ENCODE measurements at regions not wholly inside any gene's neighbourhood (a gene's known extent, or its start where the extent isn't known, plus 50 kb on each side); places are given as distances from the start of the nearest gene placed in this dataset.

DNA sequence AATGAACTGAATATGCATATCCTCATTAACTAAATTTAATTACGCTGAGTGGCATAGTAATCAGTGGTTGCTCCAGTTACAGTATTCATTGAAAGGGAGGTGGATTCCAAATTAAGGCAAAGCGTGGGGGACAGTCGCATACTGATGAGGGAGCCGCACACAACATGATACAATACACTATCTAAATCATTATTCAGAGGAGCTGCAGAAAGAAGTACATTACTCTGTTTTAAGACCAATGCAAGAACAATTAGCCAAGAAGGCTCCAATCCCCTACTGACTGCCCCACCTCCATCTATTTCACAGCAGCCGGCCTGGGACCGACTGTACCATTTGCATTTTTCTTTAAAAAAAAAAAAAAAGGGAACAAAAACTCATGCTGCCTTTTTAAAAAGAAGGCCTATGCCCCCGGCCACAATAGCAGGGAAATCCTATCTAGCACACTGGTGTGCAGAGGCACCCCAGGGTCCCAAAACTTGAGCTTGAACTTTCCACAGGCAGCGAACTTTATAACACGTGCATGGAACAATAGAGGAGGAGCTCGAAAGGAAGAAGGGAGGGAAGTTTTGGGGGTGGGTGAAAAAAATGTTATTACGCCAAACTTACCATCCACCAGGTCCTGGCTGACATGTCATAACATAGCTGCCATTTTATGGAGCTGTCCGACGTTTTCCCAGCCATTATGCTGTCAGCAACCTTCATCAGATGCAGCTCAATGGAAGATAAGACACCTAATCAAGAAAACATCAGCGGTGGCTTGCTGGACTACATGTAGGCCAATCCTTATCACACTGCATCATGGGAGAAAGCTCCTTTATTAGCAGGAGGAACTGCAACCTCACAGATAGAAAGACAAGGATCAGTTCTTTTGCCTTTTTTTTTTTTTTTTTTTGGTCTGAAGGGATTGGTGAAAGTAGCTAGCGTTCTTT is 161.6 kb downstream of the ZDHHC21 start:
- no peak overlapping the region for H3K27ac ChIP-seq
- H3K4me3 ChIP-seq = no peak overlapping the region
- 89 to 91% methylated on average over 15 of the region's 15 CpGs for WGBS, 2 donors
- DNase-seq (no peak), ATAC-seq (ENCODE audit: low FRiP score in 2 of 2) (no peak)
- H3K36me3 ChIP-seq = no peaks in the 10 kb centered on the region
- no peak for TF ChIP-seq POLR2AphosphoS5 (IDR thresholded peaks at IDR 0.05)
- TF ChIP-seq EP300 (IDR thresholded peaks at IDR 0.05) = no peak
- no peak for TF ChIP-seq POLR2A (IDR thresholded peaks at IDR 0.05)
- TF ChIP-seq, protein P1, sequence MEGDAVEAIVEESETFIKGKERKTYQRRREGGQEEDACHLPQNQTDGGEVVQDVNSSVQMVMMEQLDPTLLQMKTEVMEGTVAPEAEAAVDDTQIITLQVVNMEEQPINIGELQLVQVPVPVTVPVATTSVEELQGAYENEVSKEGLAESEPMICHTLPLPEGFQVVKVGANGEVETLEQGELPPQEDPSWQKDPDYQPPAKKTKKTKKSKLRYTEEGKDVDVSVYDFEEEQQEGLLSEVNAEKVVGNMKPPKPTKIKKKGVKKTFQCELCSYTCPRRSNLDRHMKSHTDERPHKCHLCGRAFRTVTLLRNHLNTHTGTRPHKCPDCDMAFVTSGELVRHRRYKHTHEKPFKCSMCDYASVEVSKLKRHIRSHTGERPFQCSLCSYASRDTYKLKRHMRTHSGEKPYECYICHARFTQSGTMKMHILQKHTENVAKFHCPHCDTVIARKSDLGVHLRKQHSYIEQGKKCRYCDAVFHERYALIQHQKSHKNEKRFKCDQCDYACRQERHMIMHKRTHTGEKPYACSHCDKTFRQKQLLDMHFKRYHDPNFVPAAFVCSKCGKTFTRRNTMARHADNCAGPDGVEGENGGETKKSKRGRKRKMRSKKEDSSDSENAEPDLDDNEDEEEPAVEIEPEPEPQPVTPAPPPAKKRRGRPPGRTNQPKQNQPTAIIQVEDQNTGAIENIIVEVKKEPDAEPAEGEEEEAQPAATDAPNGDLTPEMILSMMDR (IDR thresholded peaks at IDR 0.05) = no peak
- no peaks in the 10 kb centered on the region for H3K27me3 ChIP-seq
- H3K9me3 ChIP-seq = no peaks in the 10 kb centered on the region
- H3K4me1 ChIP-seq = no peaks in the 10 kb centered on the region

DNA sequence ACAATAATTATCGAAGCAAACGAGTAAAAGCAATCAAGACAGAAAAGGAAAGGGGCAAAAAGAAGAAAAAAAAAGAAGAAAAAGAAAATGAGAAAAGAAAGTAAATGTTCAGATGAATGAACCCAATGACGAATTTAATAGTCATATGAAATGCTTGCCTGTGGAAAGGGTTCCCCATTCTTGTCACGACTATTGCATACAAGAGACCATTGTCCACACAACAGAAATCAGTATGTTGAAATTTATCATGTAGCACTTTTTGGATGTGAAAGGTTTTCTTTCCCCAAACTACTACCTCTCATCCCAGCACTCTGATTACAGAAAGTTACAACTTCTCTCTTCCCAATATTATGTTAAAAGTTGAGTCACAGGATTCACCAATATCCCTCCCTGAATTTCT is 162.4 kb downstream of the ZDHHC21 start:
- Histone ChIP-seq H3K4me1 (no peaks in the 10 kb centered on the region), H3K4me3 (no peak overlapping the region), H3K9me3 (no peaks in the 10 kb centered on the region), H3K36me3 (no peaks in the 10 kb centered on the region), H3K27ac (no peak overlapping the region), H3K27me3 (no peaks in the 10 kb centered on the region)
- ATAC-seq (ENCODE audit: low FRiP score in 2 of 2) = no peak
- no peak for TF ChIP-seq POLR2A (IDR thresholded peaks at IDR 0.05)
- no peak for TF ChIP-seq POLR2AphosphoS5 (IDR thresholded peaks at IDR 0.05)
- TF ChIP-seq EP300 (IDR thresholded peaks at IDR 0.05) = no peak
- TF ChIP-seq, protein P1 (IDR thresholded peaks at IDR 0.05) = no peak
- DNase-seq = no peak
- WGBS, 2 donors = 83 to 88% methylated on average over 4 of the region's 4 CpGs

DNA sequence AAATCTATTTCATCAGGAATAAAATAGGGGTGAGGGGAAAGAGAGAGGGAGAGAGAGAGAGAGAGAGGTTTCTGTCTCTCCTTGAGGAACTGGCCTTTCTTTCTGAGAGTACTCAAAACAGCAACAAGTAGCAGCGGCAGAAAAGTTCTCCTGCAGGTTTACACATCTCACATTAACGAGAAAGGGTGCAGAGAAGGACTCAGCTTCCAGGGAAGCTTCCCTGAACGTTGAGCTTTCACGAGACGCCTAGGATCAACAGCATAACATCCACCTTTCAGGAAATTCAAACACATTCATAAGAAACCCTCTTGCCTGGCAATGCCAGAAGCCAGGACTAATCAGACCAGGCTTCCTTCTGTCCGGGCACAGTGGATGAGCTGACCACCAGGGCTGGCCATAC is 162.9 kb downstream of the ZDHHC21 start:
- H3K36me3 ChIP-seq = no peaks in the 10 kb centered on the region
- no peak for ATAC-seq (ENCODE audit: low FRiP score in 2 of 2)
- H3K27ac ChIP-seq = no peak overlapping the region
- no peaks in the 10 kb centered on the region for H3K9me3 ChIP-seq
- TF ChIP-seq POLR2A (IDR thresholded peaks at IDR 0.05) (no peak), EP300 (IDR thresholded peaks at IDR 0.05) (no peak), POLR2AphosphoS5 (IDR thresholded peaks at IDR 0.05) (no peak)
- TF ChIP-seq, protein P1 (IDR thresholded peaks at IDR 0.05) = no peak
- WGBS, 2 donors = 58 to 63% methylated on average over 6 of the region's 6 CpGs
- no peak for DNase-seq
- no peaks in the 10 kb centered on the region for H3K4me1 ChIP-seq
- no peak overlapping the region for H3K4me3 ChIP-seq
- H3K27me3 ChIP-seq = no peaks in the 10 kb centered on the region

DNA sequence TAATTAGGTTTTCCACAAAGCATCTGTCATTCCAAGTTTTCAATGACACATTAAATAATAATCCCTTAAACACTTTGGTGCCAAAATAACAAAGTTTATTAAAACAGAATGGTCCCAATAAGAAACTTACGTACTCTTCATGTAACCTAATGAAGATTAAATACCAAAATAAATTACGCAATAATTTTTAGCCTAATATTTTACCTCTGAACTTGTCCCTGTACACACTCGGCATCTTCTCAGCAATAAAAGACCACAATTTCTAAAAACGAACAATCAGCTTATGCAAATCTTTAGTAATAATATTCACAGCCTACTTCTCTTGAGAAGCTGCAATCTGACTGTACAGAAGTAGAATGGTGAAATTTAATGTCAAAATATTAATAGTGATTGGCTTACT is 163.6 kb downstream of the ZDHHC21 start:
- no peaks in the 10 kb centered on the region for H3K9me3 ChIP-seq
- H3K27ac ChIP-seq = no peak overlapping the region
- 84% methylated on average over 4 of the region's 4 CpGs for WGBS, 2 donors
- no peak for DNase-seq
- no peaks in the 10 kb centered on the region for H3K36me3 ChIP-seq
- H3K4me3 ChIP-seq = no peak overlapping the region
- ATAC-seq (ENCODE audit: low FRiP score in 2 of 2) = no peak
- H3K4me1 ChIP-seq = no peaks in the 10 kb centered on the region
- TF ChIP-seq POLR2AphosphoS5 (IDR thresholded peaks at IDR 0.05) (no peak), EP300 (IDR thresholded peaks at IDR 0.05) (no peak), POLR2A (IDR thresholded peaks at IDR 0.05) (no peak)
- no peaks in the 10 kb centered on the region for H3K27me3 ChIP-seq

DNA sequence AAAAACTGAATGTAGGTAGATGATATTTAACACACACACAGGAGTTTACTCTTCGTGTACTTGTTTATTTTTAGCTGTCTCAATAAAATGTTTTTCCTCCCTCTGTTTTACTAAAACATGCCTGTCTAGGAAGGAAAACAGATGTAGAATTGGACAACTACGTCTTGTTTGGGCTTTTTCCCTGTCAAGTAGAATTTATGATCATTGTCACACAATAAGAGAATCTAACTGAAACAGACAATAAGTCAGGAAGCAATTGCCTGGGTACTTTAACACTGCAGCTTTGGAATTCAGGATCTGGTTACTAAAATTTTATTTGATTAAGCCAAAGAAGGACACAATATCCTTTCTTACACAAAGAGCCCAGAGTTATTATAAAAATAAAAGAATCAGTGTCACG is 164.2 kb downstream of the ZDHHC21 start:
- Histone ChIP-seq H3K4me3 (no peak overlapping the region), H3K36me3 (no peaks in the 10 kb centered on the region), H3K27me3 (no peaks in the 10 kb centered on the region), H3K27ac (no peak overlapping the region), H3K4me1 (no peaks in the 10 kb centered on the region), H3K9me3 (no peaks in the 10 kb centered on the region)
- TF ChIP-seq POLR2AphosphoS5 (IDR thresholded peaks at IDR 0.05) = no peak
- TF ChIP-seq POLR2A (IDR thresholded peaks at IDR 0.05) = no peak
- no peak for TF ChIP-seq EP300 (IDR thresholded peaks at IDR 0.05)
- TF ChIP-seq, protein P1 (IDR thresholded peaks at IDR 0.05) = no peak
- DNase-seq (no peak), ATAC-seq (ENCODE audit: low FRiP score in 2 of 2) (no peak)
- WGBS, 2 donors = 65 to 67% methylated on average over 3 of the region's 3 CpGs
